Large intestine (tissue), 3 donors: ENCODE measurements at regions not wholly inside any gene's neighbourhood (a gene's known extent, or its start where the extent isn't known, plus 50 kb on each side); places are given as distances from the start of the nearest gene placed in this dataset.

Source experiments
- DNase-seq, 2 donors: peaks; one replicate each; pipeline versions ENCODE4 v3.0.0 to v3.0.0-alpha.2; 2013
- H3K27ac ChIP-seq: one replicate; pipeline ENCODE4 v1.5.1; 2013; ENCODE audit warnings: low read length
- H3K27me3 ChIP-seq: 2 replicates; pipeline ENCODE4 v1.6.1; 2013; ENCODE audit warnings: low read length; ENCODE audit not compliant: control insufficient read depth, insufficient read depth
- H3K36me3 ChIP-seq: 2 replicates; pipeline ENCODE4 v1.6.1; 2013; ENCODE audit warnings: low read length; ENCODE audit not compliant: control insufficient read depth, insufficient read depth
- H3K4me1 ChIP-seq: one replicate; pipeline ENCODE4 v1.6.1; 2013; ENCODE audit warnings: low read length; ENCODE audit not compliant: control insufficient read depth, insufficient read depth
- H3K4me3 ChIP-seq: one replicate; pipeline ENCODE4 v1.5.1; 2013; ENCODE audit warnings: low read length
- H3K9me3 ChIP-seq: one replicate; pipeline ENCODE4 v1.6.1; 2013; ENCODE audit warnings: mild to moderate bottlenecking, low read depth, low read length, moderate library complexity; ENCODE audit not compliant: control insufficient read depth
- WGBS: methylation state at CpG from one replicate; pipeline ENCODE4 v1.1.5; 2013; ENCODE audit warnings: low lambda C conversion rate; ENCODE audit not compliant: insufficient coverage; 5-methylcytosine and 5-hydroxymethylcytosine counted together

GRCh38 chr18:37712776-37713175 lies 147.2 kb upstream of the CELF4 start:
- Histone ChIP-seq H3K4me1 (peaks cover 5% of the 10 kb centered on the region), H3K27ac (no peak overlapping the region), H3K9me3 (no peaks in the 10 kb centered on the region), H3K36me3 (no peaks in the 10 kb centered on the region), H3K4me3 (no peak overlapping the region), H3K27me3 (no peaks in the 10 kb centered on the region)
- no peak for DNase-seq

- H3K4me1 ChIP-seq, result peaks cover 5% of the 10 kb centered on the region
- no peak overlapping the region for H3K27ac ChIP-seq
- H3K27me3 ChIP-seq, result no peaks in the 10 kb centered on the region
- no CpG with 5 or more reads among the region's 4 CpGs for WGBS
- no peaks in the 10 kb centered on the region for H3K9me3 ChIP-seq
- no peaks in the 10 kb centered on the region for H3K36me3 ChIP-seq
- DNase-seq, result no peak
- H3K4me3 ChIP-seq, result no peak overlapping the region
These were observed 146.3 kb upstream of the CELF4 start for GRCh38 chr18:37711766-37712505.

- DNase-seq, result no peak
- H3K4me1 ChIP-seq, result no peaks in the 10 kb centered on the region
- no peak overlapping the region for H3K27ac ChIP-seq
- H3K4me3 ChIP-seq, result no peak overlapping the region
- H3K9me3 ChIP-seq, result no peaks in the 10 kb centered on the region
- WGBS, result no CpG with 5 or more reads among the region's 1 CpG
- H3K27me3 ChIP-seq, result no peaks in the 10 kb centered on the region
- H3K36me3 ChIP-seq, result no peaks in the 10 kb centered on the region
These were observed 145.1 kb upstream of the CELF4 start for GRCh38 chr18:37710726-37711125.

- H3K27ac ChIP-seq, result no peak overlapping the region
- WGBS, result no CpG with 5 or more reads among the region's 2 CpGs
- no peaks in the 10 kb centered on the region for H3K4me1 ChIP-seq
- H3K36me3 ChIP-seq, result no peaks in the 10 kb centered on the region
- no peak overlapping the region for H3K4me3 ChIP-seq
- no peak for DNase-seq
- H3K27me3 ChIP-seq, result no peaks in the 10 kb centered on the region
- H3K9me3 ChIP-seq, result no peaks in the 10 kb centered on the region
These were observed 144.1 kb upstream of the CELF4 start for GRCh38 chr18:37709740-37710139.

- WGBS, result no CpG with 5 or more reads among the region's 7 CpGs
- Histone ChIP-seq H3K27ac (no peak overlapping the region), H3K9me3 (no peaks in the 10 kb centered on the region), H3K27me3 (no peaks in the 10 kb centered on the region), H3K4me3 (no peak overlapping the region), H3K4me1 (no peaks in the 10 kb centered on the region), H3K36me3 (no peaks in the 10 kb centered on the region)
- DNase-seq, result no peak
These were observed 139.4 kb upstream of the CELF4 start for GRCh38 chr18:37705016-37705415.

GRCh38 chr18:37702841-37703240 lies 137.2 kb upstream of the CELF4 start:
- Histone ChIP-seq H3K4me3 (no peak overlapping the region), H3K27ac (no peak overlapping the region), H3K36me3 (no peaks in the 10 kb centered on the region), H3K4me1 (peaks cover 9% of the 10 kb centered on the region), H3K27me3 (no peaks in the 10 kb centered on the region), H3K9me3 (no peaks in the 10 kb centered on the region)
- 100% methylated on average over 1 of the region's 2 CpGs for WGBS
- DNase-seq, result no peak

GRCh38 chr18:37701967-37702366 lies 136.4 kb upstream of the CELF4 start:
- Histone ChIP-seq H3K27ac (no peak overlapping the region), H3K4me3 (no peak overlapping the region), H3K4me1 (peaks cover 9% of the 10 kb centered on the region), H3K36me3 (no peaks in the 10 kb centered on the region), H3K9me3 (no peaks in the 10 kb centered on the region), H3K27me3 (no peaks in the 10 kb centered on the region)
- WGBS, result no CpG with 5 or more reads among the region's 3 CpGs
- DNase-seq, result no peak

- Histone ChIP-seq H3K4me3 (no peak overlapping the region), H3K27ac (peak overlapping the region; percentile 41), H3K9me3 (no peaks in the 10 kb centered on the region), H3K4me1 (peaks cover 9% of the 10 kb centered on the region), H3K27me3 (no peaks in the 10 kb centered on the region), H3K36me3 (no peaks in the 10 kb centered on the region)
- DNase-seq, result peak; percentile 63 to 74
- WGBS, result 43% methylated on average over 1 of the region's 3 CpGs
These were observed 133.0 kb upstream of the CELF4 start for GRCh38 chr18:37698508-37699040.

- WGBS, result no CpG with 5 or more reads among the region's 4 CpGs
- Histone ChIP-seq H3K27me3 (no peaks in the 10 kb centered on the region), H3K36me3 (no peaks in the 10 kb centered on the region), H3K27ac (no peak overlapping the region), H3K9me3 (no peaks in the 10 kb centered on the region), H3K4me1 (peaks cover 9% of the 10 kb centered on the region), H3K4me3 (no peak overlapping the region)
- DNase-seq, result no peak
These were observed 128.9 kb upstream of the CELF4 start for GRCh38 chr18:37694516-37694915.

- H3K4me1 ChIP-seq, result no peaks in the 10 kb centered on the region
- H3K27ac ChIP-seq, result no peak overlapping the region
- no peaks in the 10 kb centered on the region for H3K27me3 ChIP-seq
- H3K36me3 ChIP-seq, result no peaks in the 10 kb centered on the region
- H3K9me3 ChIP-seq, result no peaks in the 10 kb centered on the region
- WGBS, result 83% methylated on average over 1 of the region's 1 CpG
- H3K4me3 ChIP-seq, result no peak overlapping the region
- peak; percentile 32 to 35 for DNase-seq
These were observed 125.6 kb upstream of the CELF4 start for GRCh38 chr18:37691162-37691561.

GRCh38 chr18:37689841-37690240 lies 124.2 kb upstream of the CELF4 start:
- Histone ChIP-seq H3K27me3 (no peaks in the 10 kb centered on the region), H3K4me1 (no peaks in the 10 kb centered on the region), H3K36me3 (no peaks in the 10 kb centered on the region), H3K9me3 (no peaks in the 10 kb centered on the region), H3K4me3 (no peak overlapping the region), H3K27ac (no peak overlapping the region)
- WGBS, result 100% methylated on average over 1 of the region's 1 CpG
- no peak for DNase-seq
